Activated CD8-positive, alpha-beta T cell treated with anti-CD3 and anti-CD28 coated beads, Interleukin-2, amount 10 ng/mL, durations not matched to agents 7 days and 5 days (primary cell): ENCODE measurements at regions not wholly inside any gene's neighbourhood (a gene's known extent, or its start where the extent isn't known, plus 50 kb on each side); places are given as distances from the start of the nearest gene placed in this dataset.

Source experiments
- ATAC-seq: fragments of 150-1000 bp; cut with Tn5 transposase; one replicate; pipeline ENCODE4 v1.10.0; 2021; ENCODE audit warnings: moderate library complexity
- CTCF ChIA-PET: fragments of 350-600 bp; sonication (Branson Sonifier 250); formaldehyde crosslinking; loops from one replicate; lab custom pipeline; 2021; ENCODE audit warnings: antibody characterized with exemption; lab: Charles Lee
- POLR2A ChIA-PET: fragments of 350-600 bp; sonication (Branson Sonifier 250); formaldehyde crosslinking; loops from one replicate; lab custom pipeline; 2021; ENCODE audit warnings: antibody characterized with exemption; lab: Charles Lee
- DNase-seq: peaks from one replicate; pipeline ENCODE4 v3.0.0-alpha.2; 2020
- H3K27ac Mint-ChIP-seq: one replicate; pipeline ENCODE4 v1.8.0; 2021; ENCODE audit warnings: mild to moderate bottlenecking, mixed read lengths
- H3K27me3 Mint-ChIP-seq: one replicate; pipeline ENCODE4 v1.8.0; 2021; ENCODE audit warnings: low read depth, mixed read lengths
- H3K36me3 Mint-ChIP-seq: one replicate; pipeline ENCODE4 v1.8.0; 2021; ENCODE audit warnings: low read depth, mixed read lengths
- H3K4me1 Mint-ChIP-seq: one replicate; pipeline ENCODE4 v1.8.0; 2021; ENCODE audit warnings: low read depth, mixed read lengths
- H3K4me3 Mint-ChIP-seq: one replicate; pipeline ENCODE4 v1.8.0; 2021; ENCODE audit warnings: mild to moderate bottlenecking, mixed read lengths
- H3K9me3 Mint-ChIP-seq: one replicate; pipeline ENCODE4 v1.8.0; 2022; ENCODE audit warnings: mixed read lengths; ENCODE audit not compliant: insufficient read depth

DNA sequence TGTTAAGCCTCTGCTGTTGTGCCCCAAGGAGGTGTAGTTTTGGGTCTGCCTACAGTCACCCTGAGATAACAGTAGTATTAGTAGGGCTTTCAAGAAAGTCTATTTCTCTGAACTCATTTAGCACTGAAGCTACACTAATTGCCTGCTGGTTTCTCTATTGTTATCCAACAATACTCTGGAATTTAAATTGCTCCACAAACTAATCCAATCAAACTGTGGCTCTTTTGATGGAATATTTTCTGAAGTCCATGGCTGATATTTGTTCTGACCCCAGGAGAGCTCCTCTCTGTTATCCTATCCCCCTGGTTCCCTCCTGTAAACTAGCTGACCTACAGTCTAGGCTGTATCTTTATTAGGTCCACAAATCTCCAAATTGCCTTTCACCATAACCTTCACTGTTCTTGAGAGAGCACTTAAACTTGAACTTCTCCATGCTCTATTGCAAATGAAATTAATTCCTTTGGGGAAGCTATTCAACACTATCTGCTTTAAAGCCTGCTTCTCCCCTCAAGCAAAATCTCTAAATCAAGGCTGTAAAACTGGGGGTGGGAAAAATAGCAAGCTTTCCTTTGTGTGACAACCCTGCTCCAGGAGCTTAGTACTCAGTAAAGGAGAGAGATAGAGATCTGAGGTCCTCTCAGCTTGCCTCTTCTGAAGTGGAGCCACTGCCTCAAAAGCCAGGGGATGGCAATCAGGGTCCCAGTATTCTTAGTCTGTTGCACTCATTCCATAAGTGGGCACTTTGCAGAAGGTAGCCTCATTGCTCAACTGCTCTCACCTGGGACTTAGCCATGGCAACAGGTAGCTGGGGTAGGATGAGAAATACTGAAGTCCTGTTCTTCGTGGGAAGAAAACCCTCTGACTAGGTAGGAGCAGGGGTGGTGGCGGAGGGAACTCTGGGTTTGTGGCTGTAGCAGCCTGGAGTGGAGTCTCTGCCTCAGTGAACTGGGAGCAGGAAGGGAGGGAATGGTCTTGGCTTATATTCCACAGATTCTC lies 110.9 kb downstream of the MACIR start:
- peaks cover 3% of the 10 kb centered on the region for H3K27me3 Mint-ChIP-seq
- no peak for ATAC-seq
- H3K4me3 Mint-ChIP-seq, result no peak overlapping the region
- CTCF ChIA-PET, result no interaction called here
- no peaks in the 10 kb centered on the region for H3K36me3 Mint-ChIP-seq
- DNase-seq, result no peak
- POLR2A ChIA-PET, result no interaction called here
- no peaks in the 10 kb centered on the region for H3K9me3 Mint-ChIP-seq
- no peak overlapping the region for H3K27ac Mint-ChIP-seq
- no peaks in the 10 kb centered on the region for H3K4me1 Mint-ChIP-seq

DNA sequence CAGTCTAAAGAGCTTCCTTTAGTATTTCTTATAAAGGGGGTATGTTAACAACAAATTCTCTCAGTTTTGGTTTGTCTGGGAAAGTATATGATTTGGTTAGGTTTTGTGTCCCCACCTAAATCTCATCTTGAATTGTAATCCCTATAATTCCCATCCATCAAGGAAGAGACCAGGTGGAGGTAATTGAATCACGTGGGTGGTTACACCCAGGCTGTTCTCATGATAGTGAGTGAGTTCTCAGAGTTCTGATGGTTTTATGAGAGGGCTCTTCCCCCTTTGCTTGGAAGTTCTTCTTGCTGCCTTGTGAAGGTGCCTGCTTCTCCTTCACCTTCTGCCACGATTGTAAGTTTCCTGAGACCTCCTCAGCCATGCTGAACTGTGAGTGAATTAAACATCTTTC lies 109.1 kb downstream of the MACIR start:
- DNase-seq (no peak), ATAC-seq (no peak)
- H3K4me1 Mint-ChIP-seq, result no peaks in the 10 kb centered on the region
- H3K9me3 Mint-ChIP-seq, result no peaks in the 10 kb centered on the region
- ChIA-PET POLR2A (no interaction called here), CTCF (no interaction called here)
- no peaks in the 10 kb centered on the region for H3K36me3 Mint-ChIP-seq
- no peak overlapping the region for H3K4me3 Mint-ChIP-seq
- no peak overlapping the region for H3K27ac Mint-ChIP-seq
- H3K27me3 Mint-ChIP-seq, result peaks cover 3% of the 10 kb centered on the region

DNA sequence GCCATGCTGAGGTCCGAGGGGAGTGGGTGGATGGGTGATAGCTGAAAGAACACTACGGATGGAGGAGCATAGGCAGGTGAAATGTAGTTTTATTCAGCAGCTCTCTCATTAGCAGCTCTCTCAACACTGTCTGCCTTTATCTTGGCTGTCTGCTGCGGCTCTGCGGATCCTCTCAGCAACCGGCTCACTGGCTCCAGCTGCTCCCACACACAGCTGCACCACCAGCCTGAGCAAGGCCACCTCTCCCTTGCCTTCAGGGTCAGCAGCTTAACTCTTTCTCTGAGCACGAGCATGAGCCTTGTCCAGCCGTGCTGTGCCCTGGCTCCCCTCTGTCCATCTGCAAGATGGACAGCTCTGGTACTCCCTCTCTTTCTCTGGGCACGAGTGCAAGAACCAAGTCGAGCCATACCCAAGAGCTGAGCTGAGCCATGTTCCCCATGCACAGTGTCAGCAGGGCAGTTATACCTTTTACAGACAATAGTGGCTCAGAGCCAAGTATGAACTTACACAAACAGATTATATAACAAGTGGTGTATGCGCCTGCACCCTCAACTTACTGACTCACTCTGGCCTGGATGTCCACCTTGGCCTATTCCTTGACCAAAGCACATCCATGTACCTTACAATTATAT lies 108.5 kb downstream of the MACIR start:
- Mint-ChIP-seq H3K4me3 (no peak overlapping the region), H3K4me1 (no peaks in the 10 kb centered on the region), H3K27me3 (peaks cover 3% of the 10 kb centered on the region), H3K9me3 (no peaks in the 10 kb centered on the region), H3K36me3 (no peaks in the 10 kb centered on the region), H3K27ac (no peak overlapping the region)
- DNase-seq (no peak), ATAC-seq (no peak)
- CTCF ChIA-PET, result no interaction called here
- POLR2A ChIA-PET, result no interaction called here

DNA sequence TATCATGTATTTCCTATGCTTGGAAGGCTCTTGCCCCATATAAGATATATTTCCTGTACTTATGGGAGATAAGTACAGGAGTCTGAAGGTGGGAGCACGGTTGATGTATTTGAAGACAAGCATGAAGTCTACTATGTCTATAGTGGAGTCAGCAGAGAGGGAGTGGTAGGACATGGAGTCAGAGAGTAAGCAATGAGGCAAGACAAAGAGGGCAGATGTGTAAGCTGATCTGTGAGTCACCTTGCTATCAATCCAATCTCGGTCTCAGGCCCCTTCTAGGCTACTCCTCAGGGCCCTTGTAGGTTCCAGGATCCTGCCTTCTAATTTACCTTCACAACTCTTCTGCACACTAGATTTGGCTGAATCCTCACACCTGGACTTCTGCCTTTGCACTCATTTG lies 105.5 kb downstream of the MACIR start:
- Mint-ChIP-seq H3K36me3 (no peaks in the 10 kb centered on the region), H3K4me3 (no peak overlapping the region), H3K27ac (no peak overlapping the region), H3K27me3 (peaks cover 2% of the 10 kb centered on the region), H3K4me1 (no peaks in the 10 kb centered on the region), H3K9me3 (no peaks in the 10 kb centered on the region)
- ATAC-seq (no peak), DNase-seq (no peak)
- ChIA-PET CTCF (no interaction called here), POLR2A (no interaction called here)

DNA sequence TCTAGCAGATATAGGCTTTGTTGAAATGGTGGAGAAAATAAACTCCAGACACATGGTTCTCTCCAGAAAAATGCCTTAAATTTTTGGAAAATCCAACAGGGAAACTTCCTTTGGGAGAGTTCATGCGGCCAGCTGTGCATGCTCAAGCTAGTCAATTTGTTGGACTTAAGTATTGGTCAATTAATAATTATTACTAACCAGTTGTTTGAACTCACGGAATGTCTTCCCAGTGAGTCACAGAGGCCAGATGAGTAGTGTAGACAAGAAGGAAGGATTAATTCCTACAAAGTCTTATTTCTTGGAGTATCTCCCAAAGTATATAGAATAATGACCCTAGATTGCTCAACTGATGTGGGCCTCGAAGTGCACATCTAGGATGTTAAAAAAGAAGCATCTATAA lies 103.6 kb downstream of the MACIR start:
- no peaks in the 10 kb centered on the region for H3K4me1 Mint-ChIP-seq
- no peak for DNase-seq
- ATAC-seq, result no peak
- CTCF ChIA-PET, result no interaction called here
- POLR2A ChIA-PET, result no interaction called here
- H3K9me3 Mint-ChIP-seq, result no peaks in the 10 kb centered on the region
- H3K4me3 Mint-ChIP-seq, result no peak overlapping the region
- H3K27me3 Mint-ChIP-seq, result no peaks in the 10 kb centered on the region
- H3K27ac Mint-ChIP-seq, result no peak overlapping the region
- H3K36me3 Mint-ChIP-seq, result no peaks in the 10 kb centered on the region

DNA sequence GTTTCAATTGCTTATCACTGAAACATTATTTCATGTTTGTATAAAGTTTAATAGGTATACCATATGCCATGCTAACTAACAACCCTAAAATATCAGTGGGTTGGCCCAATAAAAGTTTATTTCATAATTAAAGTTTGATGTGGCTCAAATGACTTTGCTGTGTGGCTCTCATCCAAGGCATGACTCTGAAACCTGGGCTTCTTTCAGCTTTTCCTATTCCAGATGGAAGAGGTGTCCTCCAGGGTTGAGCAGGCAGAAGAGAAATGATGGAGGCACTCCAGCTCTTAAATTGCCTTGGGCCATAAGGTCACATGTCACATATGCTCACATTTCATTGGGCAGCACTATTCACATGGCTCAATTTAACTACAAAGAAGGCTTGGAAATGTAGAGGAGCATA lies 101.9 kb downstream of the MACIR start:
- CTCF ChIA-PET, result no interaction called here
- no peak for ATAC-seq
- no peaks in the 10 kb centered on the region for H3K27me3 Mint-ChIP-seq
- H3K36me3 Mint-ChIP-seq, result no peaks in the 10 kb centered on the region
- peaks cover 3% of the 10 kb centered on the region for H3K4me1 Mint-ChIP-seq
- POLR2A ChIA-PET, result no interaction called here
- H3K9me3 Mint-ChIP-seq, result no peaks in the 10 kb centered on the region
- no peak for DNase-seq
- no peak overlapping the region for H3K27ac Mint-ChIP-seq
- no peak overlapping the region for H3K4me3 Mint-ChIP-seq

DNA sequence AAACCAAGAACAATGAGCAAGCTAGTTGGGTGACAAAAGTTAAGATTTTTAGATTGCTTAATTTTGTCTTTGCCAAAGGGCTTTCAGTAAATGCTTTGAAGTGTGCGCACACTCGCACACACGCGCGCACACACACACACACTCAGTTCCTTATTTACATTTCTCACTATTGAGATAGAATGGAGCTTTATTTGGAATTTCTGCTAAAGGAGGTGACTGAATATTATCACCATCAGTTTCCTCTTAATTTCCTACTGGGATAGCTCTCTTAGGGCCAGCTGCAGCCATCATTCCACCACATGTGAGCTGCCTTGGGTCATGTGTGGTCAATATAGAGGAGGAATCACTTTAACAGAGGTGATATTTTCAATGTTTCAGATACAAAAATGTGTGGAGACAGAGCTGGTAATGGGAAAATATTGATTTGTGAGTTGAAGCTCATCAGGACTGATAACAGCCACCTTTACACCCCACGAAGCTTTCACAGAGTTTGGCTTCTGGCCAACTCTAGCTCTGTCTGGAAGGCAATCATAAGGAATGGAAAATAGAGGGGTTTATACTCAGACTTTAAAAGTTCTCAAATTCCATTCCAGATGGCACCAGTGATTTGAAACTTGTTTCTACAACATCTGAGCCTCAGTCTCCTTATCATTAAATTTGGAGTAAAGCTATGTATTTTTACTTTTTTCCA lies 99.9 kb downstream of the MACIR start:
- H3K4me1 Mint-ChIP-seq, result peaks cover 3% of the 10 kb centered on the region
- H3K4me3 Mint-ChIP-seq, result no peak overlapping the region
- no peak overlapping the region for H3K27ac Mint-ChIP-seq
- ATAC-seq (no peak), DNase-seq (no peak)
- H3K27me3 Mint-ChIP-seq, result peaks cover 3% of the 10 kb centered on the region
- ChIA-PET CTCF (interaction anchor here (1.1 to 1.3 kb wide), 2 partner anchors 99 to 117 kb away, joined by 3 to 5 read pairs; no protein-coding TSS in a partner anchor), POLR2A (no interaction called here)
- no peaks in the 10 kb centered on the region for H3K9me3 Mint-ChIP-seq
- no peaks in the 10 kb centered on the region for H3K36me3 Mint-ChIP-seq

DNA sequence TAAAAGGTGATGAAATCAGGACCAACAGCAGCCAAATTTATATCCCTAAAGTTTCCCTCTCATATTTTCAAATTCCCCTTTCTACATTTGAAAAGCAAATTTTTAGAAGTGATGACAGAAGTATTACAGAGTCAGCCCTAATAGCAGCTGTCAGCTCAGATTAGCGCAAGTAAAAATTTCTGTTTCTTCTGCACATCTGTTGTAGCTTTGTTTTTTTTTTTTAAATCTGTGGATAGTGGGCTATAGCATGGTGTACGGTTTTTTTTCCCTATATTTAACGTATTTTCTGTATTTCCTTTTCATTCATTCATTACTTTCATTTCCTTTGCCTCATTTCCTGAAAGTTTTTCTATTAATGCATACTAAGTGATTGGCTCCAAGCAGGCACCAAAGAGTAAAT lies 99.1 kb downstream of the MACIR start:
- peaks cover 3% of the 10 kb centered on the region for H3K27me3 Mint-ChIP-seq
- H3K27ac Mint-ChIP-seq, result no peak overlapping the region
- H3K36me3 Mint-ChIP-seq, result no peaks in the 10 kb centered on the region
- H3K9me3 Mint-ChIP-seq, result no peaks in the 10 kb centered on the region
- ATAC-seq, result no peak
- CTCF ChIA-PET, result interaction anchor here (1.3 kb wide), 1 partner anchor 98 kb away, joined by 3 read pairs; no protein-coding TSS in a partner anchor
- H3K4me1 Mint-ChIP-seq, result peaks cover 3% of the 10 kb centered on the region
- no peak for DNase-seq
- POLR2A ChIA-PET, result no interaction called here
- no peak overlapping the region for H3K4me3 Mint-ChIP-seq

DNA sequence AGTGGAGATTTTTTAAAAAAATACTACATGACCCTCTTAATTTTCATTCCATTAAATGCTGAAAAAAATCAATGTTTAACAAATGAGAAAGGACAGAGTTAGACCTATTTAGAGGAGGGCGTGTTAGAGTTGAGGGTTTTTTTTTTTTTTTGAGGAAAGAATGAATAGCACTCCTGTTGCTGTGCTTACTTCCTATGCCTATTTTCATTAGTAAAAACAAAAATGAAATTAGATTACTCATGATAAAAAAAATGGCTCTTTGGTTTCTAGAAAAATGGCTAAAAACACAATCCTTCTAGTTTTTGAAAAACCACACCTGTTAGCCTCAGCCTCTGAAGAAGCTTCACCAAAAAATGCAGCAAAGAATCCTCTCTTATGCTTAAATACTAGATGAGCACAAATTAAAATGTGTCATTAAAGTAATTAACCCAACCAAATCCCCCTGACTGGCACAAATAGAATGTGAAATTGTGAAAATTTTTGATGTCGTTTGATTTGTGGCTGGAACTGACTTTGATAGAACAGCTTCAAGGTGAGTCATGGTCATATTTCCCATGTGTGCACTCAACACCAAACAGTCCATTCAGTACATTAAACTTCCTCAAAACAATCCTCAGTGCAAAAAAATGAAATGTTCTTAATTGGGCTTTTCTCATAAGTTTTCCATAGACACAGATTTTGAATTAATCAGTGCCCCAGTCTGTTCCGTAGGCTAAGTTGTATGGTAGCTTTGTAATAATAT lies 98.0 kb downstream of the MACIR start:
- Mint-ChIP-seq H3K27me3 (peaks cover 7% of the 10 kb centered on the region), H3K4me3 (no peak overlapping the region), H3K27ac (no peak overlapping the region), H3K9me3 (no peaks in the 10 kb centered on the region), H3K4me1 (peaks cover 3% of the 10 kb centered on the region), H3K36me3 (no peaks in the 10 kb centered on the region)
- ChIA-PET CTCF (no interaction called here), POLR2A (no interaction called here)
- no peak for ATAC-seq
- DNase-seq, result no peak

DNA sequence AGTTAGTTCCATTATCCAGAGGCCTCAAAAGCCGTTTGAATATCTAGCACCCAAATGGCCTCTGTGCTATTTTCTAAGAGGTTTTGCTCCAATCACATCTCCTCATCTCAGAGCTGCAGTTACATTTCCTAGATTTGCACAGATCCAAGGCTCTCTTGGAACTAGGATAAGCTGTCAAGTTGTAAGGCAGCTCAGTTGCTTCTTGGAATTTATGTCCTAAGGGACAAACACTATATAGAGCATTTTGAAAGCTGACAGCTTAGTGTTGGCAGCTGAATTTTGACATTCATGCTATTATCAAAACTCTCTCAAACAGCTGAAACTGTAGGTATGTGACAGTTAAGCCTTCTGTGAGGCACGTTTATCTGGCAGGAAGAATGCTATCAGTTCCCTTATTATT lies 97.0 kb downstream of the MACIR start:
- Mint-ChIP-seq H3K27ac (no peak overlapping the region), H3K4me3 (no peak overlapping the region), H3K4me1 (peaks cover 3% of the 10 kb centered on the region), H3K9me3 (no peaks in the 10 kb centered on the region), H3K27me3 (peaks cover 8% of the 10 kb centered on the region), H3K36me3 (no peaks in the 10 kb centered on the region)
- ATAC-seq (no peak), DNase-seq (no peak)
- CTCF ChIA-PET, result no interaction called here
- POLR2A ChIA-PET, result interaction anchor here (0.5 kb wide), 1 partner anchor 11 kb away, joined by 3 read pairs; no protein-coding TSS in a partner anchor

DNA sequence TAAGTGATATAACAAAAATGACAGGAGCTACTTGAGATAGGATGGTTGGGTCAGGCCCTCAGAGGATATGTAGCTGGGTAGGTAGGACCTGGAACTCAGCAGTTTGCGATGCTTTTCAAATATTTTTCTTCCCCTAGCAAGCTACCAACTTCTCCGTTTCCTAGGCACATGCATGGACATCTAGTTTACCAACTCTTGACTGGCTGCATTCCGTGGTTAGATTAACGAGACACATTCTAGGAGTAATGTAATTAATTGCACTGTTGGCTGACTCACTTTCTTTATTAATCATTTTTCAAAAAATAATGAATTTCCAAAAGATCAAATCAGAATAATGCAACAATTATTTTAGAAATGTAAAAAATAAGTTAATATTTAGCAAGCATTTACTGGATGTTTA lies 95.9 kb downstream of the MACIR start:
- CTCF ChIA-PET, result no interaction called here
- Mint-ChIP-seq H3K36me3 (no peaks in the 10 kb centered on the region), H3K27ac (no peak overlapping the region), H3K27me3 (peaks cover 15% of the 10 kb centered on the region), H3K4me3 (no peak overlapping the region), H3K9me3 (no peaks in the 10 kb centered on the region), H3K4me1 (peaks cover 3% of the 10 kb centered on the region)
- POLR2A ChIA-PET, result no interaction called here
- DNase-seq (no peak), ATAC-seq (no peak)
